Mucosa of descending colon (tissue), 3 donors: ENCODE measurements at regions not wholly inside any gene's neighbourhood (a gene's known extent, or its start where the extent isn't known, plus 50 kb on each side); places are given as distances from the start of the nearest gene placed in this dataset.
"Not testable (repeated sequence)": the region's sequence is repeated elsewhere in the genome, so short reads cannot be mapped to it uniquely, and the experiment has no call there.

Experiments used
- ATAC-seq: fragments of 200-7000 bp; cut with Tn5 transposase; one replicate; pipeline ENCODE4 v1.9.1; 2020; ENCODE audit warnings: mild to moderate bottlenecking, moderate library complexity
- DNase-seq, 3 donors: peaks; one replicate each; pipeline ENCODE4 v3.0.0-alpha.2; 2020
- H3K36me3 ChIP-seq: fragments of 200-600 bp; one replicate; pipeline ENCODE4 v1.8.0; 2021; ENCODE audit warnings: low read depth, mild to moderate bottlenecking
- H3K4me1 ChIP-seq: fragments of 200-600 bp; one replicate; pipeline ENCODE4 v1.8.0; 2021; ENCODE audit warnings: low read depth, mild to moderate bottlenecking
- H3K4me3 ChIP-seq: fragments of 200-600 bp; one replicate; pipeline ENCODE4 v1.8.0; 2021; ENCODE audit warnings: mild to moderate bottlenecking
- H3K9me3 ChIP-seq: fragments of 200-600 bp; one replicate; pipeline ENCODE4 v1.8.0; 2021; ENCODE audit warnings: mild to moderate bottlenecking
- intact Hi-C, 2 donors: fragments of 100-400 bp; cut with DNase I in 1 of 2; cut with micrococcal nuclease in 1 of 2; formaldehyde crosslinking; loops; one replicate each; pipeline versions ENCODE4 v1.11.0 to v1.11.1; 2022; cut with DNase I, micrococcal nuclease
- TF ChIP-seq, protein P1 (sequence below): fragments of 200-600 bp; IDR thresholded peaks from one replicate; pipeline ENCODE4 v1.8.0; 2022; ENCODE audit warnings: antibody characterized with exemption, mild to moderate bottlenecking
- donor health status: DM: no; HTN: no; CAD: no; lungs with moderate emphysema.
- donor health status: DM: no; HTN: no; CAD: no.
- donor health status: DM: no; HTN: yes; CAD: no.

DNA sequence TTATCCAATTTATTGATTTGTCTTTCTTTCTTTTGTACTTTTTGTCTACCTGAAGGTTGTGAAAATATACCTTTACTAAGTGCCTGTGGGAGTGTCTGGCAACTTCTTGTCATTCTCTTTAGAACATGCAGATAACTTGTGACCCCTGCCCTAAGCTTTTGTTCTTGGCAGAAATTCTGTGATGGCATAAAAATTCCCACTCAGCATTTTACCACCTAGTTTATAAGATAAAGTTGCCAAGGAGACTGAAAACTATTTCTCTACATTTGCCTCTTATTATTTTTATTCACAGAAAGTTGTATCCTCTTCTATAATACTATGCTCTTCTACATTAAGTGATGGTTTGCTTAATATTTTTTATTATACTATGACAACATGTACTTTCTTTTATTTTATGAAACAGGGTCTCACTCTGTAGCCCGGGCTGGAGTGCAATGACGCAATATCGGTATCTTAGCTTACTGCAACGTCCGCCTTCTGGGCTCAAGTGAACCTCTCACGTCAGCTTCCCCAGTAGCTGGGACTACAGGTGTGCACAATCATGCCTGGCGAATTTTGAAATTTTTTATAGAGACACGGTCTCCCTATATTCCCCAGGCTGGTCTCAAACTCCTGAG, 683.5 kb downstream of the ANKRD7 start:
- H3K4me1 ChIP-seq, result no peaks in the 10 kb centered on the region
- DNase-seq, result no peak
- H3K36me3 ChIP-seq, result no peaks in the 10 kb centered on the region
- intact Hi-C loops, result no loop called here
- TF ChIP-seq, protein P1, sequence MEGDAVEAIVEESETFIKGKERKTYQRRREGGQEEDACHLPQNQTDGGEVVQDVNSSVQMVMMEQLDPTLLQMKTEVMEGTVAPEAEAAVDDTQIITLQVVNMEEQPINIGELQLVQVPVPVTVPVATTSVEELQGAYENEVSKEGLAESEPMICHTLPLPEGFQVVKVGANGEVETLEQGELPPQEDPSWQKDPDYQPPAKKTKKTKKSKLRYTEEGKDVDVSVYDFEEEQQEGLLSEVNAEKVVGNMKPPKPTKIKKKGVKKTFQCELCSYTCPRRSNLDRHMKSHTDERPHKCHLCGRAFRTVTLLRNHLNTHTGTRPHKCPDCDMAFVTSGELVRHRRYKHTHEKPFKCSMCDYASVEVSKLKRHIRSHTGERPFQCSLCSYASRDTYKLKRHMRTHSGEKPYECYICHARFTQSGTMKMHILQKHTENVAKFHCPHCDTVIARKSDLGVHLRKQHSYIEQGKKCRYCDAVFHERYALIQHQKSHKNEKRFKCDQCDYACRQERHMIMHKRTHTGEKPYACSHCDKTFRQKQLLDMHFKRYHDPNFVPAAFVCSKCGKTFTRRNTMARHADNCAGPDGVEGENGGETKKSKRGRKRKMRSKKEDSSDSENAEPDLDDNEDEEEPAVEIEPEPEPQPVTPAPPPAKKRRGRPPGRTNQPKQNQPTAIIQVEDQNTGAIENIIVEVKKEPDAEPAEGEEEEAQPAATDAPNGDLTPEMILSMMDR, result no peak
- H3K4me3 ChIP-seq, result no peak overlapping the region
- ATAC-seq, result no peak
- H3K9me3 ChIP-seq, result no peaks in the 10 kb centered on the region

DNA sequence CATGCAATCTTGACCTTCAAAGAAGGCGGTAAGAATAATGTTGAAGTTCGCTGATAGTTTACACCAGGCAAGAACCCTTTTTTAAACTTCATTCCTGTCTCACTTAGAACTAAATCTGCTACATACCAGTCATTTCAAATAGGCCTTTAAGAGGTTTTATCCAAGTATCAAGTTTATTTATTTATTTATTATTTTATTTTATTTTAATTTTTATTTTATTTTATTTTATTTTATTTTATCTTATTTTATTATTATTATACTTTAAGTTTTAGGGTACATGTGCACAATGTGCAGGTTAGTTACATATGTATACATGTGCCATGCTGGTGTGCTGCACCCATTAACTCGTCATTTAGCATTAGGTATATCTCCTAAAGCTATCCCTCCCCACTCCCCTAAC, 691.6 kb downstream of the ANKRD7 start:
- DNase-seq, H3K36me3 ChIP-seq, H3K4me3 ChIP-seq, H3K9me3 ChIP-seq, intact Hi-C loops, ATAC-seq, H3K4me1 ChIP-seq: not testable (repeated sequence)

DNA sequence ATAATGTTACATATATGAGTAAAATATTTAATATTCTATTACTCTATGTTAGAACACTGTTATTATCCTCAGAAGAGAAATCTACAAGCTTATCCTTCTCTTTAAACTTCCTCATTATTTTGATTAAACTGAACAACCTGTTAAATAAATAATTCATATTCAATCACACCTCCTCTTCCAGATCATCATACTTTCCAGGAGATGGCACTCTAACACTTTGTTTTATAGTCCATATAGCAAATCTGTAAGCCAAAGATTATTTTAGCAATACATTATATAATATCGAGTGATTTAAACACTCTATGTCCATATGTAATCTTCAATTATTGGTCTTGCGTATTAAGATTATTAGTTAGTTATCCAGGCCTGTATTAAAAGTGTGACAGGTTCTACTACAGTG, 694.1 kb downstream of the ANKRD7 start:
- H3K36me3 ChIP-seq, result no peaks in the 10 kb centered on the region
- no peaks in the 10 kb centered on the region for H3K4me1 ChIP-seq
- H3K9me3 ChIP-seq, result no peaks in the 10 kb centered on the region
- TF ChIP-seq, protein P1, result no peak
- DNase-seq, result no peak
- intact Hi-C loops, result no loop called here
- no peak for ATAC-seq
- H3K4me3 ChIP-seq, result no peak overlapping the region

DNA sequence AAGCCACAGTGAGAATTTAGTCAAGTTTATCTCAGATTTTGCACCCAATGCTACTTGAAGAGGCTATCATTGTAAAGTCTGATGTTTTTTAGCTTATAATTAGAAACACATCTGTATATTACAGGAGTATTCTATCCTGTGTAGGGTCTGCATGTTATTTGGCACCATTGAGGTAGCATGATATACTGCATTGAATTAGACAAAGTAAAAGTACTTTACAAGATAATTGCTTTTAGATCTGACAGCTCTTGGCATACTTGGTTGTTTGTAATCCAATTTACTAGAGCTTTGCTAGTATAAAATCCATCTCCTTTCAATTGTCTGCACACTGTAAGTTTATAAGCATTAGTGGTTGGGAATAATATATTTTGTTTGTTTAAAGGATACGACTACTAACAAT, 714.3 kb downstream of the ANKRD7 start:
- no peaks in the 10 kb centered on the region for H3K36me3 ChIP-seq
- H3K4me1 ChIP-seq, result no peaks in the 10 kb centered on the region
- no peak overlapping the region for H3K4me3 ChIP-seq
- TF ChIP-seq, protein P1, result no peak
- H3K9me3 ChIP-seq, result no peaks in the 10 kb centered on the region
- intact Hi-C loops, result no loop called here
- ATAC-seq (no peak), DNase-seq (no peak)

DNA sequence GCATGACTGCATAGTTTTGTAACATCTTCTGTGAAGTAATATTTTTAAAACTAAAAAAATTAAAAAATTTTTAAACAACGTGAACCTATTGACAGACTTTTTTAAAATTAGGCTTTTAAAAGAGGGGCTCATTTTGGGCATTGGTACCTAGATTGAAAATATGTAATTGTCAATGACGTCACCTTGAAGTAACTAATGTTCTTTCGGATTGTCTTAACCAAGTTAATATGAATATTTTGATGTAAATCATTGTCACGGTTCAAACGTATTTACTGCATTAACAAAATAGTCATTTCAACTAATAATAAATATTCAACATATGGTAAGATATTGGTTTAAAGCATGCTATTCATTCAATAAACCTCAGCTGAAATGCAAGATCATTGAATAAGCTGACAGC, 719.8 kb downstream of the ANKRD7 start:
- DNase-seq (no peak), ATAC-seq (no peak)
- Histone ChIP-seq H3K4me3 (no peak overlapping the region), H3K9me3 (no peaks in the 10 kb centered on the region), H3K36me3 (no peaks in the 10 kb centered on the region), H3K4me1 (no peaks in the 10 kb centered on the region)
- TF ChIP-seq, protein P1, result no peak
- intact Hi-C loops, result no loop called here

DNA sequence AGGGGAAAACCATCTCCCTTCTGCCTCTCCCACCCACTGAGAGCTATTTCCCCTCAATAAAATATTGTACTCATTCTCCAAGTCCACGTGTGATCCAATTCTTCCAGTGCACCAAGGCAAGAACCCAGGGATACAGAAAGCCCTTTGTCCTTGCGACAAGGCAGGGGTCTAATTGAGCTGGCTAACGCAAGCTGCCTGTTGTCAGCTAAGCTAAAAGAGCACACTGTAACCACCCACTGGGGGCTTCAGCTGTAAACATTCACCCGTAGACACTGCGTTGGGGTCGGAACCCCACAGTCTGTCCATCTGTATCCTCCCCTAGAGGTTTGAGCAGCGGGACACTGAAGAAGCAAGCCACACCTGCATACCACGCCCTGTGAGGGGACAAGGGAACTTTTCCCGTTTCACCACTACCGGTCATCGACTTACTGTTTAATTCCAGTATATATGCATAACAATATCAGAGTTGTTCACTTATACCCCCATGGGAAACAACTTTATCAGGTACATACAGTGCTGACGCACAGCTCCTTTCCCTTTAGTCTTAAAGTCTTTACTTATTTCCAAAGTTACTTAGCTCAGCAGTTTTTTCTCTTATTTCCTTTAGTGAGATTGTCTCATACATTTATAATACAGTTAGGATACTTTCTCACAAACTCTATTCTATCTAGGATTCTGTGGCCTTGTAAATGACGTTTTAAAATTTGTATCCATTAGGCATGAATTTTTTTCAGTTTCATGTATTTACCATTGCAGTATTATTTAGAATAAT, 721.6 kb downstream of the ANKRD7 start:
- intact Hi-C loops, result no loop called here
- no peaks in the 10 kb centered on the region for H3K36me3 ChIP-seq
- no peak overlapping the region for H3K4me3 ChIP-seq
- TF ChIP-seq, protein P1, result no peak
- ATAC-seq (no peak), DNase-seq (no peak)
- H3K9me3 ChIP-seq, result no peaks in the 10 kb centered on the region
- H3K4me1 ChIP-seq, result no peaks in the 10 kb centered on the region
